HG03066 (cell line): ENCODE measurements at regions not wholly inside any gene's neighbourhood (a gene's known extent, or its start where the extent isn't known, plus 50 kb on each side); places are given as distances from the start of the nearest gene placed in this dataset.
"Not testable (repeated sequence)": the region's sequence is repeated elsewhere in the genome, so short reads cannot be mapped to it uniquely, and the experiment has no call there.

Experiments
- ATAC-seq: cut with Tn5 transposase; IDR thresholded peaks from one replicate; pipeline ENCODE4 v1.9.1; 2021; ENCODE audit warnings: low read depth; ENCODE audit not compliant: unreplicated experiment

DNA sequence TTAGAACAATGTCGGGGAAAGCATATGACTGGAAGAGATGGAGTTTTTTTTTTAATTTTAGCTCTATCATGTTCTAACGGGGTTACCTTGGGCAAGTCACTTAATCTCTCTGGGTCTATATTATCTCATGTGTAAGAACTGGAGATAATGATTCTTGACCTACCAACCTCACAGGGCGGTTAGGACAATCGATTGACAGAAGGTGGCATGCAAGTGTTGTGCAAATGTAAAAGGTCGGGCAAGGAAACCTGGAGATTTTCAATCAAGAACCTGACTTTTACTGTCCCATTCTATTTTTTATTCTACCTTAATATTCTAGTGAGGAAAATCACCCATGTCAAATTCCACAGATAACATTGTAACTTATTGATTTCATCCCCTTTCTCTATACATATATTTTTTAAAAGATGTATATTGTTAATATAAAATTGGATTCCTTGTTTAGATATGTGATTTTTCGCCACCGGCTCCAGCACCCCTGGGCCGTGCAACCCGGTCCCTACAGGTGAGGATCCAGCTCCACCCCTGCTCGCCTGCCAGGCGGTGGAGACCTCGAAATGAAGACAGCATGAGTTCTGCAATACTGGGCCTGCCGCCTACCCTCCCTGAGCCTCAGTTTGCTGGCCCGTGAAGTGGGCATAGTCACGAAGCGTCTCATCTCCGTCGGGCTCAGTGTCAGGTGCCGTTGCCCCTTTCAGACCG is 497.6 kb upstream of the PHF14 start:
- ATAC-seq = no peak

DNA sequence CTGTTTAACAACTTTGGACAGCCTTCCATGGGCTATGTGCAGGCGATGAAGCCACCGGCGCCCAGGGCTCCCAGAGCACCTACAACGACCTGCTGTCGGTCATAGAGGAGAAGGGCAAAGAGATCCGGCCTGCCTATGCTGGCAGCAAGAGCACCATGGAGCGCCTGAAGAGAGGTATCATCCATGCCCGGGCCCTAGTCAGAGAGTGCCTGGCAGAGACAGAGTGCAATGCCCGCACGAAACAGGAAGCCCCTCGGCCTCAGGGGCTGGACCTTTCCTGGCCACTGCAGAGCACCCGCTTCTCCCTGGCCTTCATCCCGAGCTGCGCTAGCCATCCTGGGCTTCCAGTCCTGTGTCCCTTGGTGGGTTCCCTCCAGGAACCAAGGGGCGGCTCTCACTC is 497.0 kb upstream of the PHF14 start:
- ATAC-seq = no peak

DNA sequence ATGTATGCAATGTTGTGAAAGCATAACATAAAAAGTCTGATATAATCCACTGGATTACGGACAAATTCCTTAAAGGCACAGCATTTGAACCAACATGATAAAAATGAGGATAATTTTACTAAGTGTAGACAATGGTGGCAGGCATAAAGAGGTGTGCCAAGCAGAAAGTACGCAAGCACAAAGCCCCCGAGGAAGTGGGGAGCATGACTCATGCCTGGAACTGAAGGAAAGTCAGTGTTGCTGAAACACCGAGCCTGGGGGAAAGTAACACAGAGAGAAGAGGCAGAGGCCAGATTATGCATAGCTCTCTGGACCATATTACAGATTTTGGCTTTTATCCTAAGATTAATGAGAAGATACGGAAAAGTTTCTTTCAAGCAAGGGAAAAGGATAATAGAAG is 490.0 kb upstream of the PHF14 start:
- ATAC-seq = no peak

DNA sequence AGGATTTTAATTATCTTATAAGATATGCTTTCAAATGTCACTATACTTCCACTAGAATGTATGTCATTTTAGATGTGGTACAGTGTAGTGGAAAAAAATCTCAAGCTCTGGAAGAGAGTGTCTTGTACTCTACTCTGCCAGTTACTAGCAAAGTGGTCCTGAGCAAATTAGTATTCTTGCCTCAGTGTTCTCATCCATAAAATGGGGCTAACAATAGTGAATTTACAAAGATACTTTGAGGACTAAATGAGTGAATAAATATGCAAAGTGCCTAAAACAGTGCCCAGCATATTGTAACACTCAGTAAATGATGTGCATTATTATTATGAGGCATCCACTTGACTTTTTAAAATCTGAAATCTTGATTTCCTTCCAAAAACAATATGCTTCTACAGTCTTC is 488.9 kb upstream of the PHF14 start:
- ATAC-seq = no peak

DNA sequence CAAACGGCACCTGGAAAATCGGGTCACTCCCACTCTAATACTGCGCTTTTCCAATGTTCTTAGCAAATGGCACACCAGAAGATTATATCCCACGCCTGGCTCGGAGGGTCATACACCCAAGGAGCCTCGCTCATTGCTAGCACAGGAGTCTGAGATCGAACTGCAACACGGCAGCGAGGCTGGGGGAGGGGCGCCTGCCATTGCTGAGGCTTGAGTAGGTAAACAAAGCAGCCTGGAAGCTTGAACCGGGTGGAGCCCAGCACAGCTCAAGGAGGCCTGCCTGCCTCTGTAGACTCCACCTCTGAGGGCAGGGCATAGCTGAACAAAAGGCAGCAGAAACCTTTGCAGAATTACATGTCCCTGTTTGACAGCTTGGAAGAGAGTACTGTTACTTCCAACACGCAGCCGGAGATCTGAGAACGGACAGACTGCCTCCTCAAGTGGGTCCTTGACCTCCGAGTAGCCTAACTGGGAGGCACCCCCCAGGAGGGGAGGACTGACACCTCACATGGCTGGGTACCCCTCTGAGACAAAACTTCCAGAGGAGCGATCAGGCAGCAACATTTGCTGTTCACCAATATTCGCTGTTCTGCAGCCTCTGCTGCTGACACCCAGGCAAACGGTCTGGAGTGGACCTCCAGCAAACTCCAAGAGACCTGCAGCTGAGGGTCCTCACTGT is 472.3 kb upstream of the PHF14 start:
- ATAC-seq = not testable (repeated sequence)

DNA sequence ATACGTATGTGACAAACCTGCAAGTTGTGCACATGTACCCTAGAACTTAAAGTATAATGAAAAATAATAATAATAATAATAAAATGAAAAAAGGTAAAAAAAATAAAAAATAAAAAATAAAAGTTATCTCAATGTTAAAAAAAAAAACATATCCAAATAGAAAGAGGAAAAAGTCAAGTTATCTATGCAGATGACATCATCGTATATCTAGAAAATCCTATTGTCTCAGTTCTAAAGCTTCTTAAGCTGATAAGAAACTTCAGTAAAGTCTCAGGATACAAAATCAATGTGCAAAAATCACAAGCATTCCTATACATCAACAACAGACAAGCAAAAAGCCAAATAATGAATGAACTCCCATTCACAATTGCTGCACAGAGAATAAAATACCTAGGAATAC is 466.6 kb upstream of the PHF14 start:
- ATAC-seq = no peak

DNA sequence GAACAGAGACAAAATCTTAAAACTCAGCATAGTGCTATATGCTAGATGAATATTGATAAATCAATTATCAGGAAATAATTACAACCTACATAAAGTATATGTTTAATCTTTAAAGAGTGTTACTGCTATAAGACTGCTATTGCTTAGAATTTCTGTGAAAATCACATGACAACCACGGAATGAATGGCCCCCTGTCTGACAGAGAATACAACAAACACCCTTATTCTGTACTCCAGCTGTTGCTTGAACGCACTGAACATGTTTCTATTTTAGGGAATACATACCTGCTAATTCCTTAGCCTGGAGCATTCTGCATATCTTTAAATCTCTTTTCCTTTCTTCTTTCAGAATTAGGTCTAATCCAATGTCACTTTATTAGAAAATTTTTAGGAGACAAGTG is 452.4 kb upstream of the PHF14 start:
- no peak for ATAC-seq

DNA sequence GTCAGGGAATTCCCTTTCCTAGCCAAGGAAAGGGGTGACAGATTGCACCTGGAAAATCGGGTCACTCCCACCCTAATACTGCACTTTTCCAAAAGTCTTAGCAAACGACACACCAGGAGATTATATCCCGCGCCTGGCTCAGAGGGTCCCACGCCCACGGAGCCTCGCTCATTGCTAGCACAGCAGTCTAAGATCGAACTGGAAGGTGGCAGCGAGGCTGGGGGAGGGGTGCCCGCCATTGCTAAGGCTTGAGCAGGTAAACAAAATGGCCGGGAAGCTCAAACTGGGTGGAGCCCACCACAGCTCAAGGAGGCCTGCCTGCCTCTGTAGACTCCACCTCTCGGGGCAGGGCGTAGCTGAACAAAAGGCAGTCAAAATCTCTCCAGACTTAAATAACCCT is 440.2 kb upstream of the PHF14 start:
- ATAC-seq = not testable (repeated sequence)

DNA sequence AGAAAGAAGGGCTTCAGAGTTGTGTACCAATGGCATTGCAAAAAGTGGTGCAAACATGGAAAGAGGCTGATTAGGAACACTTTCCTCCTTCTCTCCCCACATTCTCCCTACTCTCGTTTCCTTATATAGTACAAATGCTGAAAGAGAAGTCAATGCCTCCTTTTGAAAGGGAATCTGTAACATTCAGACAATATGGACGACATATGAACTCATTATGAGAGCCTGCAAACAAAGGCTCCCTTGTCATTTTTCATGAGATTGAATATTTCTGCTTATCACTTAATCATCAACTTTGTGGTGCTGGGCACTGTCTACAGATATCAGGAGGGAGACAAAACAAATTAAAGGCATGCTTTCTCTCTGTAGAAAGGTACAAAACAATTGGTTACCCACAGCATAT is 437.1 kb upstream of the PHF14 start:
- no peak for ATAC-seq

DNA sequence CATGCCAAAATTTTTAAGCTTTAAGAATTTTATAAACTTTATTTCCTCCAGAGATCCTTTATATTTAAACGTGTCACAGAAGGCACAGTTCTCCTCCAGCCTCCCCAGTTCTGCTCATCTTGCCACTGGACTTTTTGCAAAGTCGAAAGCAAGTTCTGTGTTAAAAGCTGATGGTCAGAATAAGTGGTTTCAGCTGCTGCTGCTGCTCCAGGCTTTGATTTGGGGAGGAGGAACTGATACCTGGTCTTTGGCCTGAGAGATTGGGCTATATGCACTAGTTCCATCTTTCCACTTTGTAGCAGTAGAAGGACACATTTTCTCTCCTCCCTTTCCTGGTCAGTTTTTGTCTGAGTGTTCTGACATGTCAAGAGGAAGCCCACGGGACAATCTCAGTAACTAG is 435.9 kb upstream of the PHF14 start:
- no peak for ATAC-seq

DNA sequence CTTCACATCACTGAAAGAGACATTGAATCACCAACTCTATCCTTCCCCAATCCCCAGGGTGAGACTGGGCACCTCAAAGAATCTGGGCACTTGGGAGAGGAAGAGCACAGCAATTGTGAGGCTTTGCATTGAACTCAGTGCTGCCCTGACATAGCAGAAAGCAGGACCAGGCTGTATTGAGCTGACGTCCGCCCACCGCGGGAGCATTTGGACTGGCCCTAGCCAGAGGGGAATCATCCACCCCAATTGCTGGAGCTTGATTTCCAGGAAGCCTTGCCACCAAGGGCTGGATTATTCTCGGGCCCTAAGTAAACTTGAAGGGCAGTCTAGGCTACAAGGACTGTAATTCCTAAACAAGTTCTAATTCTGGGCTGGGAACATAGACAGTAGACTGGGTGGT is 416.3 kb upstream of the PHF14 start:
- no peak for ATAC-seq

DNA sequence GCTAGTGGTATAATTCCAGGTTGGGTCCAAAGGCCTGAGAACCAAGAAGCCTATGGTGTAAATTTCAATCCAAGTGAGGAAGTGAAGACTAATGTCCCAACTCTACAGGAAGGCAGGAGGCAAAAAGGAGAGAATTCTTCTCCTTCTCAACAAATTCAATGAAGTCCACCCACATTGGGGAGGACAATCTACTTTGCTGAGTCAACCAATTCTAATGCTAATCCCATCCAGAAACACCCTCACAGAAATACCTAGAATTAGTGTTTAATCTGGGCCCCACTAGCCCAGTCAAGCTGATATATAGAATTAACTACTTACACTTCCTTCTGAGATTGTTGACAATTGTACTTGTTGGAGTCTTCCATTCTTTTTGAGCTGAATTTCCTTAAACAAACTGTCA is 413.2 kb upstream of the PHF14 start:
- ATAC-seq = no peak

DNA sequence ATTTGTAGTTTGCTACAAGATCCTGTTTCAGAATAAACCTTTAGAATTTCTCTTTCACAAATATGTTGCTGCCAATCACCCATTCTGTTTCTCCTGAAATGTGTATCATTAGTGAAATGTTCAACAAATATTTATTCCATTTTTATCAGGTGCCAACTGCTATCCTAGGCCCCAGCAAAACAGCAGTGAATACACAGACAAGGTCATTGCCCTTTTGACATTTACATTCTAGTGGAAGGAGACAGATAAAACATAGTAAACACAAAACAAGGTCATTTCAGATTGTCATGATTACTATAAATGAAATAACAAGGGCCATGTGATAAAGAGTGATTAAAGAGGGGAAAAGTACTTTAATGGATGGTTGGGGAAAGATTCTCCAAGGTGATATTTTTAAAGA is 404.8 kb upstream of the PHF14 start:
- no peak for ATAC-seq

DNA sequence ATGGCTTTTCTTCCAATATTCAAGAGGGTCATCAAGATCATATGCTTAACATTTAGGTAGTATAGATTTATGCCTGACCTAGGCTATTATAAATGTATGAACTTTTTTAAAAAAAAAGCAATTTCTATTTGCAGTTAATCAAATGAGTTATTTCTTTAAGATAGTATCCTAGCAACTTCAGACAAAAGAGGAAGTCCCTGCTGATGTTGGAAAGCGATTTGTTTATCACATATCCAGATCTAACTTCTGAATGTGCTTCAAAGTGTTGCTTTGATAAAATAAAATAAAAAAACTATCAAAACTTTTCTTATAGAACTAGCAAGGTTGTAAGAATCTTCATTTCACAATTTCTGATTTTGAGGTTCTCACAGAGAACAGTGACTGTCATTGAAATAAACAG is 401.9 kb upstream of the PHF14 start:
- no peak for ATAC-seq

DNA sequence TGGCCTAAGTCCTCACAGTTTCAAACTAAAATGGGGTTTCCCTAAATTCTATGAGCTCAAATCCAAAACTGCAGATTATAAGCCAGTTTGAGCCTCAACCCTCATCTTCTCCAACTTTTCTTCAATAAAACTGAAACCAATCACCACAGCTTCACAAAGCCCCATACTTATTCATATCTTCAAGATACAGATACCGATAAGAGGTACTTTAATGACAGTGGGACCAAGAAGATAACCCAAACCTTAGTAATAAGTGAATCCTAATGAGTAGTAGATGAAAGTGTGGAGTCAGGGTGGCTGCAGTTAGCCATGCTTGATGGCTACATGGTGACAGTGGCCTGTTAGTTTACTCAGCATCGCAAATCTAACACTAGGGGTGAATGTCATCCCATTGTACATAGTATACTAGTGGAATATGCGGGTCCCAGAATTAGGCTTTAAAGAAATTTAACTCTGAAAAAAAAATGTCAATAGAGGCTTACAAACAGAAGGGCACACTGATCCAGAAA is 395.8 kb upstream of the PHF14 start:
- ATAC-seq = no peak

DNA sequence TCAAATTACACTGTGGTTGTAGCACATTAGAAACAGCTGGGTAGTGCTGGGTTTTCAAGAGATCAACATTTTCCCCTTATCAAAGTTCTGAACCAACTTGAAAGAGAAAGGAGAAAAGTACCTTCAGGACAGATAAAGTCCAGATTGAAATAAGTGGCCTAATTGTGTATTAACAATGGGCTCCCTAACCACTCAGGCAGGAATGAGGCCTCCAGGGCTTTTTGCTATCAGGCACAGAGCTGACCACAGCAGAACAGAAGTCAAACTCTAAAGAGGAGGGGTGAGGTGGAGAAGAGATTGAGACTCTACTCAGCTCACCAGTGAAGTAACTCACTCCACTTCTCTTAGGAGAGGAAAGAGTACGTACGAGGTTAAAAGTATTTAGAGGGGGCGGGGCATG is 394.1 kb upstream of the PHF14 start:
- no peak for ATAC-seq

DNA sequence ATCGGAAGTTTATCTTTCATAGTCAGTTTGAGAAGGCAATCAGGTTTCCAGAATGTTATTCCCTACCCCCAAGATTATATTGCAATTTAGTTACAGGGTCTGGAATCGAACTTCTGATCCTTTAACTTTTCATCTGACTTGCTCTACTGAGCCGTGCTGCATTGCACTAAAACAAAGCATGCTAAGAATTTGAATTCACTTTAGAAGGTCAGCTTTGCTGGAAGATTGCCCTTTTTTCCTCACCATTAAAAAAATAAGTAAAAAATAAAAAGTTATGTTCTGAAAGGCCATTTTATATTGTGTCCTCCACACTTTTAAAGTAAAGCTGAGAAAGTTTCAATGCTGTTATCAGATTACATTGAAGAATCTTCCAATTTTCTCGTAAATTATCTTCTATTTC is 388.8 kb upstream of the PHF14 start:
- no peak for ATAC-seq

DNA sequence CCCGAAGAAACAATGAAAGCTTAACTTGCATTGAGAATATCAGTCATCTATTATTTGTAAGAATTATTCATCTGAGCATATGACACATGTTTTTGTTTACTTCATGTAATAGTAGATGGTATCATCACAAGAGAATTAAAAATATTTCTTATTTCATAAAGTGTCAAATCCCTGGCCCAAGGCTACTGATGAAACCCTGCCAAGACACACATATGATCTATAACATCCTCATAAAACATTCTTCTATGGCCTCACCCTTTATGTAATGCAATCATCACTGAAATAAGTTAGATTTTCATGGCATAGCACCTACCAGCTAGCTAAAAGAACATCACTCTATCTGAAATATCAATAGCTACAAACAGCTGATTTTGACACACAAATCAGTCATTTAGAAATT is 385.6 kb upstream of the PHF14 start:
- no peak for ATAC-seq

DNA sequence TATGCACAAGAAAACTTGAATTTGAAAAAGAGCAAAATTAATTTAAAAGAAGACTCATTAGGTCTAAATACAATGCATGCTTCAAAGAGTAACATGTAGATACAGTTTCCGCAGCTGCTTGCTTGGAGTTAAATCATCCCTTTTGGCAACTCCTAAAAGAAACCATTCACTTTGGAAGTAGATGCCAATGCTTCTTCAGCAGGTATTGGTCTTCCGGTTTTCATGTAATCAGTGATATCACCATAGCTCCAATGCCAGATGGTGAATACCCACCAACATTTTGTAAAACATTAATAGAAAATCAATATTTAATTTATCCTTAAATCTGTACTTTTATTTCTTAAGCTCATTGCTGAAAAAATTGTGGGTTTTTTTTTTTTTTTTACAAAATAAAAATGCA is 381.1 kb upstream of the PHF14 start:
- no peak for ATAC-seq

DNA sequence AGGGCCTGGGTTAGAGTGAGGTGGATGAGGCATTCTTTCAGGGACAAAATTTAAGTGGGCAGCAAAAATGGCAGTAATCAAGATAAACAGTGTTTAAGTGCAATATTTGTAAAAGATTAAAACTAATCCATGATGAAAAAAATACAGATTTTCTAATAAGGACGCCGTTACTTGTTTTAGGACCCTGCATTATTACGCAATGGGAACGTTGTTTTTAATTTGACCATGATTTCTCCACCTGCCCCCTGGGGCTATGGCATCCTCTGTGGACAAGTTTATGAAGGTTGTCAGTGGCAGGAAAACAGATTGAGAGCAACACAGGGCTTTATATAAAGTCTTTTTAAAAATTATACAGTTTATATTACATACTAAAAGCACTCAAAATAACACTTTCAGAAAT is 380.6 kb upstream of the PHF14 start:
- no peak for ATAC-seq

DNA sequence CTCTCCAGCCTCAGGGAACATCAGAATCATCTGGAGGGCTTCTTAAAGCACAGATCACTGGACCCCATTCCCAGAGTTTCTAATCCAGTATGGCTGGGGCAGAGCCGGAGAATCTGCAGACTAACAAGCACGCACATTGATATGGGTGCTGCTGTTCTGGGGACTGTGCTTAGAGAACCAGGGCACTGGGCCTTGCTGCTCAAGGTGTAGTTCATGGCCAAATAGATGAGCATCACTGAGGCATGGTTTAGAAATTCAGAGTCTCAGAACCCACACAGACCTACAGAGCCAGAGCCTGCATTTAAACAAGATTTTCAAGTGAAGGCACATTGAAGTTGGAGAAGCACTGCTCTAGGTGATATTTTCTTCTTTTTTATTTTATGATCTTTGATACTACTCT is 376.8 kb upstream of the PHF14 start:
- no peak for ATAC-seq

DNA sequence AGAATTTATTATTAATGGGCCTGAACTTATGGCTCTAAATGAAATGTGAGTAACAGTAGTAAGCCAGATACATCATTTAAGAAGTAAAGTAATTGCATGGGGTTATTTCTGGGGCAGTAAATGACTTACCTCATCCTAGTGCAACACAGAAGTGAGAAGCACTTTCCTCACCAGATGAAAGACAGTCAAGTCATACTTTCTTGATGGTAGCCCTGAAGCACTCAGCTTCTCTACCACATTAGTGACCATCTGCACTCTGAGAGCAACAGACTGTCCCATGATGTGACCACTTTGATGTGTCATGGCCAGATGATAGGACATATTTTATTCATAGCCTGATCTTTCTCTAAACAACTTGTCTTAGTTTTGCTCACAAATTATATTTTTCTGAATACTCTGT is 369.5 kb upstream of the PHF14 start:
- ATAC-seq = no peak
